ENCODE measurements at regions not wholly inside any gene's neighbourhood (a gene's known extent, or its start where the extent isn't known, plus 50 kb on each side); places are given as distances from the start of the nearest gene placed in this dataset.

- Histone ChIP-seq H3K14ac (replicated peaks; ENCODE audit: low read depth, low read length) (no peak overlapping the region), H2BK15ac (ENCODE audit: low read depth, low read length) (no peak overlapping the region), H3K9ac (ENCODE audit: low read depth, low read length) (no peak overlapping the region), H2AFZ (replicated peaks; ENCODE audit: low read length, poor library complexity) (no peak overlapping the region), H3K9me1 (ENCODE audit: insufficient read depth, low read length) (no peaks in the 10 kb centered on the region), H3K23ac (ENCODE audit: low read depth, low read length) (no peak overlapping the region), H3K4me1 (ENCODE audit: control insufficient read depth, insufficient read depth, low read length) (no peaks in the 10 kb centered on the region), H4K20me1 (ENCODE audit: insufficient read depth, low read length) (no peaks in the 10 kb centered on the region), H2BK20ac (ENCODE audit: low read depth, low read length) (no peak overlapping the region), H4K5ac (ENCODE audit: low read depth, low read length) (no peak overlapping the region), H4K8ac (ENCODE audit: low read depth in 2 of 2, low read length in 2 of 2) (no peak overlapping the region), H2AK5ac (ENCODE audit: low read depth, low read length) (no peak overlapping the region), H3K4me2 (ENCODE audit: low read depth, low read length) (no peak overlapping the region), H3K9me3 (ENCODE audit: control insufficient read depth, insufficient read depth, low read length) (no peaks in the 10 kb centered on the region), H3K79me1 (ENCODE audit: low read depth in 1 of 2, low read length in 2 of 2) (peaks cover 32 to 48% of the 10 kb centered on the region in 2 experiments), H3K36me3 (ENCODE audit: control insufficient read depth, insufficient read depth, low read length) (no peaks in the 10 kb centered on the region), H2BK120ac (ENCODE audit: low read depth, low read length) (no peak overlapping the region), H3K56ac (ENCODE audit: extremely low read depth, insufficient read depth, low read length) (no peak overlapping the region), H3K18ac (ENCODE audit: low read depth, low read length) (no peak overlapping the region), H4K91ac (ENCODE audit: insufficient read depth, low read depth, low read length) (no peak overlapping the region), H2BK5ac (ENCODE audit: low read depth, low read length, poor library complexity, severe bottlenecking) (no peak overlapping the region), H3K27me3 (ENCODE audit: control insufficient read depth, insufficient read depth, low read length) (no peaks in the 10 kb centered on the region), H3K4me3 (ENCODE audit: insufficient read depth, low read depth, low read length) (no peak overlapping the region), H3K27ac (ENCODE audit: insufficient read depth, low read length) (no peak overlapping the region), H3K4ac (ENCODE audit: low read depth, low read length) (no peak overlapping the region), H2AK9ac (replicated peaks; ENCODE audit: low read depth, low read length, poor library complexity) (no peak overlapping the region)
- BruUV-seq (replicated peaks), result no TSS peak
- in situ Hi-C loops (cut with MboI; ENCODE audit: low sequenced_read_pairs) (no loop called here), intact Hi-C loops (cut with micrococcal nuclease) (no loop called here), dilution Hi-C loops (cut with HindIII; ENCODE audit: low sequenced_read_pairs, unreplicated experiment) (no loop called here)
- no peak for ATAC-seq (ENCODE audit: low read depth)
- WGBS, 2 experiments (ENCODE audit: extremely low coverage in 2 of 2, insufficient read length in 1 of 2), result no CpG with 5 or more reads among the region's 3 CpGs
- ChIA-PET POLR2A (ENCODE audit: unreplicated experiment) (no interaction called here), CTCF (no interaction called here)
- TF ChIP-seq BHLHE40 (IDR thresholded peaks at IDR 0.05; ENCODE audit: low read depth, low read length) (no peak), RAD21 (IDR thresholded peaks at IDR 0.05; ENCODE audit: low read length) (no peak), RFX5 (IDR thresholded peaks at IDR 0.05; ENCODE audit: low read depth, low read length) (no peak), FOS (IDR thresholded peaks at IDR 0.05; ENCODE audit: low read depth, low read length) (no peak), RCOR1 (IDR thresholded peaks at IDR 0.05; ENCODE audit: insufficient replicate concordance, low read length) (no peak), CEBPB (IDR thresholded peaks at IDR 0.05; ENCODE audit: low read depth, low read length) (no peak), MXI1 (IDR thresholded peaks at IDR 0.05; ENCODE audit: borderline replicate concordance, low read depth, low read length) (no peak), MAZ (IDR thresholded peaks at IDR 0.05; ENCODE audit: borderline replicate concordance, low read depth, low read length) (no peak), CTCF (conservative IDR thresholded peaks at IDR 0.05; ENCODE audit: low read depth, low read length) (no peak), POLR2A (IDR thresholded peaks at IDR 0.05; ENCODE audit: low read depth, low read length) (no peak), SMC3 (IDR thresholded peaks at IDR 0.05; ENCODE audit: low read depth, low read length) (no peak), NFE2L2 (IDR thresholded peaks at IDR 0.05; ENCODE audit: low read depth, low read length) (no peak), USF2 (IDR thresholded peaks at IDR 0.05; ENCODE audit: low read depth, low read length) (no peak), MAFK (IDR thresholded peaks at IDR 0.05; ENCODE audit: low read depth, low read length) (no peak), ELK1 (IDR thresholded peaks at IDR 0.05; ENCODE audit: borderline replicate concordance, low read depth, low read length) (no peak), CHD1 (IDR thresholded peaks at IDR 0.05; ENCODE audit: low read depth, low read length) (no peak)
- no peak for DNase-seq
These were observed 108.8 kb downstream of the KLF12 start for GRCh38 chr13:74025369-74025768.
